ENCODE measurements at regions not wholly inside any gene's neighbourhood (a gene's known extent, or its start where the extent isn't known, plus 50 kb on each side); places are given as distances from the start of the nearest gene placed in this dataset.

GRCh38 chr11:42179216-42179615 lies 719.8 kb upstream of the LRRC4C start:
- H3K36me3 Mint-ChIP-seq: peaks cover 8% of the 10 kb centered on the region
- no peaks in the 10 kb centered on the region for H3K4me1 Mint-ChIP-seq (ENCODE audit: low read depth in 2 of 2)
- H3K4me3 Mint-ChIP-seq: no peak overlapping the region
- H3K27me3 Mint-ChIP-seq: no peaks in the 10 kb centered on the region
- DNase-seq (ENCODE audit: low spot score) (no peak), ATAC-seq (no peak)
- peaks cover 14% of the 10 kb centered on the region for H3K9me3 Mint-ChIP-seq
- no peak overlapping the region for H3K27ac Mint-ChIP-seq

- DNase-seq (ENCODE audit: low spot score) (no peak), ATAC-seq (no peak)
- Mint-ChIP-seq H3K27me3 (no peaks in the 10 kb centered on the region), H3K9me3 (peaks cover 15% of the 10 kb centered on the region), H3K36me3 (peaks cover 5% of the 10 kb centered on the region), H3K4me1 (ENCODE audit: low read depth in 2 of 2) (no peaks in the 10 kb centered on the region), H3K4me3 (no peak overlapping the region), H3K27ac (no peak overlapping the region)
Measured at GRCh38 chr11:42195289-42196013, 736.0 kb upstream of the LRRC4C start.

- Mint-ChIP-seq H3K36me3 (peaks cover 4% of the 10 kb centered on the region), H3K27me3 (no peaks in the 10 kb centered on the region), H3K4me3 (no peak overlapping the region), H3K27ac (no peak overlapping the region), H3K9me3 (peaks cover 15% of the 10 kb centered on the region), H3K4me1 (ENCODE audit: low read depth in 2 of 2) (no peaks in the 10 kb centered on the region)
- DNase-seq (ENCODE audit: low spot score): no peak
- no peak for ATAC-seq
Measured at GRCh38 chr11:42200311-42200710, 740.9 kb upstream of the LRRC4C start.

- ATAC-seq (no peak), DNase-seq (ENCODE audit: low spot score) (no peak)
- Mint-ChIP-seq H3K27ac (no peak overlapping the region), H3K27me3 (no peaks in the 10 kb centered on the region), H3K4me1 (ENCODE audit: low read depth in 2 of 2) (no peaks in the 10 kb centered on the region), H3K4me3 (no peak overlapping the region), H3K36me3 (peaks cover 4% of the 10 kb centered on the region), H3K9me3 (peaks cover 13% of the 10 kb centered on the region)
Measured at GRCh38 chr11:42201603-42202148, 742.2 kb upstream of the LRRC4C start.

GRCh38 chr11:42205518-42205917 lies 746.1 kb upstream of the LRRC4C start:
- Mint-ChIP-seq H3K36me3 (peaks cover 14% of the 10 kb centered on the region), H3K4me3 (no peak overlapping the region), H3K4me1 (ENCODE audit: low read depth in 2 of 2) (no peaks in the 10 kb centered on the region), H3K27me3 (no peaks in the 10 kb centered on the region), H3K27ac (no peak overlapping the region), H3K9me3 (peaks cover 24% of the 10 kb centered on the region)
- DNase-seq (ENCODE audit: low spot score) (no peak), ATAC-seq (no peak)

- Mint-ChIP-seq H3K27me3 (no peaks in the 10 kb centered on the region), H3K4me1 (ENCODE audit: low read depth in 2 of 2) (no peaks in the 10 kb centered on the region)
Measured at GRCh38 chr11:42225664-42226063, 766.2 kb upstream of the LRRC4C start.

GRCh38 chr11:42232673-42233072 lies 773.2 kb upstream of the LRRC4C start:
- Mint-ChIP-seq H3K9me3 (peaks cover 8% of the 10 kb centered on the region), H3K36me3 (no peaks in the 10 kb centered on the region), H3K4me1 (ENCODE audit: low read depth in 2 of 2) (no peaks in the 10 kb centered on the region), H3K4me3 (no peak overlapping the region), H3K27me3 (no peaks in the 10 kb centered on the region), H3K27ac (no peak overlapping the region)
- DNase-seq (ENCODE audit: low spot score) (no peak), ATAC-seq (no peak)

More at GRCh38 chr11:42225664-42226063, 766.2 kb upstream of the LRRC4C start:
- no peaks in the 10 kb centered on the region for H3K36me3 Mint-ChIP-seq
- H3K9me3 Mint-ChIP-seq: peaks cover 13% of the 10 kb centered on the region
- H3K4me3 Mint-ChIP-seq: no peak overlapping the region
- DNase-seq (ENCODE audit: low spot score) (no peak), ATAC-seq (no peak)
- no peak overlapping the region for H3K27ac Mint-ChIP-seq

GRCh38 chr11:42234451-42234951 lies 775.0 kb upstream of the LRRC4C start:
- Mint-ChIP-seq H3K36me3 (no peaks in the 10 kb centered on the region), H3K4me1 (ENCODE audit: low read depth in 2 of 2) (no peaks in the 10 kb centered on the region), H3K4me3 (no peak overlapping the region), H3K27me3 (no peaks in the 10 kb centered on the region), H3K9me3 (peaks cover 11% of the 10 kb centered on the region), H3K27ac (no peak overlapping the region)
- ATAC-seq (no peak), DNase-seq (ENCODE audit: low spot score) (no peak)

- Mint-ChIP-seq H3K4me3 (no peak overlapping the region), H3K9me3 (peaks cover 24% of the 10 kb centered on the region), H3K27me3 (no peaks in the 10 kb centered on the region), H3K4me1 (ENCODE audit: low read depth in 2 of 2) (no peaks in the 10 kb centered on the region), H3K27ac (no peak overlapping the region), H3K36me3 (no peaks in the 10 kb centered on the region)
- DNase-seq (ENCODE audit: low spot score) (no peak), ATAC-seq (no peak)
Measured at GRCh38 chr11:42237701-42238235, 778.3 kb upstream of the LRRC4C start.

- H3K36me3 Mint-ChIP-seq: no peaks in the 10 kb centered on the region
- no peaks in the 10 kb centered on the region for H3K4me1 Mint-ChIP-seq (ENCODE audit: low read depth in 2 of 2)
- H3K27me3 Mint-ChIP-seq: no peaks in the 10 kb centered on the region
- H3K9me3 Mint-ChIP-seq: peaks cover 24% of the 10 kb centered on the region
- no peak overlapping the region for H3K4me3 Mint-ChIP-seq
- ATAC-seq (no peak), DNase-seq (ENCODE audit: low spot score) (no peak)
- H3K27ac Mint-ChIP-seq: no peak overlapping the region
Measured at GRCh38 chr11:42239188-42239587, 779.7 kb upstream of the LRRC4C start.

GRCh38 chr11:42243385-42243784 lies 783.9 kb upstream of the LRRC4C start:
- Mint-ChIP-seq H3K27ac (no peak overlapping the region), H3K9me3 (peaks cover 19% of the 10 kb centered on the region), H3K36me3 (peaks cover 4% of the 10 kb centered on the region), H3K27me3 (no peaks in the 10 kb centered on the region), H3K4me1 (ENCODE audit: low read depth in 2 of 2) (no peaks in the 10 kb centered on the region), H3K4me3 (no peak overlapping the region)
- DNase-seq (ENCODE audit: low spot score) (no peak), ATAC-seq (no peak)

- H3K36me3 Mint-ChIP-seq: peaks cover 4% of the 10 kb centered on the region
- H3K27ac Mint-ChIP-seq: no peak overlapping the region
- no peak for ATAC-seq
Measured at GRCh38 chr11:42244376-42244775, 784.9 kb upstream of the LRRC4C start.

GRCh38 chr11:42249401-42249800 lies 789.9 kb upstream of the LRRC4C start:
- H3K27ac Mint-ChIP-seq: no peak overlapping the region
- H3K4me1 Mint-ChIP-seq (ENCODE audit: low read depth in 2 of 2): no peaks in the 10 kb centered on the region
- DNase-seq (ENCODE audit: low spot score): no peak
- H3K36me3 Mint-ChIP-seq: peaks cover 4% of the 10 kb centered on the region
- H3K9me3 Mint-ChIP-seq: peaks cover 4% of the 10 kb centered on the region
- no peak for ATAC-seq
- H3K4me3 Mint-ChIP-seq: no peak overlapping the region
- H3K27me3 Mint-ChIP-seq: no peaks in the 10 kb centered on the region

More at GRCh38 chr11:42244376-42244775, 784.9 kb upstream of the LRRC4C start:
- no peak for DNase-seq (ENCODE audit: low spot score)
- H3K4me1 Mint-ChIP-seq (ENCODE audit: low read depth in 2 of 2): no peaks in the 10 kb centered on the region
- H3K4me3 Mint-ChIP-seq: no peak overlapping the region
- peaks cover 16% of the 10 kb centered on the region for H3K9me3 Mint-ChIP-seq
- no peaks in the 10 kb centered on the region for H3K27me3 Mint-ChIP-seq

- ATAC-seq (no peak), DNase-seq (ENCODE audit: low spot score) (no peak)
- Mint-ChIP-seq H3K36me3 (peaks cover 4% of the 10 kb centered on the region), H3K4me1 (ENCODE audit: low read depth in 2 of 2) (no peaks in the 10 kb centered on the region), H3K4me3 (no peak overlapping the region), H3K9me3 (peaks cover 4% of the 10 kb centered on the region), H3K27me3 (no peaks in the 10 kb centered on the region), H3K27ac (no peak overlapping the region)
Measured at GRCh38 chr11:42249956-42250355, 790.5 kb upstream of the LRRC4C start.

All from natural killer cell treated with Interleukin-12 subunit alpha and Interleukin-12 subunit beta and Interleukin-15 and Interleukin-18, amount 100 ng/mL, for 72 hours (primary cell).